ENCODE measurements at regions not wholly inside any gene's neighbourhood (a gene's known extent, or its start where the extent isn't known, plus 50 kb on each side); places are given as distances from the start of the nearest gene placed in this dataset.

- intact Hi-C loops (cut with DNase I): no loop called here
- no peaks in the 10 kb centered on the region for H3K27me3 ChIP-seq (replicated peaks; ENCODE audit: insufficient read depth)
- DNase-seq (ENCODE audit: low spot score): no peak
- H3K27ac ChIP-seq: no peak overlapping the region
- no peak overlapping the region for H3K4me3 ChIP-seq
- TF ChIP-seq CTCF (IDR thresholded peaks at IDR 0.05): no peak
- no peak for TF ChIP-seq POLR2A (IDR thresholded peaks at IDR 0.05)
- no peak for TF ChIP-seq POLR2AphosphoS5 (IDR thresholded peaks at IDR 0.05)
- H3K4me1 ChIP-seq (replicated peaks): no peaks in the 10 kb centered on the region
- no peaks in the 10 kb centered on the region for H3K36me3 ChIP-seq
- WGBS: 27% methylated on average over 2 of the region's 2 CpGs
- H3K9me3 ChIP-seq: no peaks in the 10 kb centered on the region
Observed at GRCh38 chr4:111269439-111269838, 646.6 kb upstream of the PITX2 start.

GRCh38 chr4:111274060-111274459 lies 651.2 kb upstream of the PITX2 start:
- Histone ChIP-seq H3K9me3 (no peaks in the 10 kb centered on the region), H3K4me1 (replicated peaks) (no peaks in the 10 kb centered on the region), H3K4me3 (no peak overlapping the region), H3K36me3 (no peaks in the 10 kb centered on the region), H3K27ac (no peak overlapping the region), H3K27me3 (replicated peaks; ENCODE audit: insufficient read depth) (no peaks in the 10 kb centered on the region)
- TF ChIP-seq POLR2A (IDR thresholded peaks at IDR 0.05) (no peak), POLR2AphosphoS5 (IDR thresholded peaks at IDR 0.05) (no peak), CTCF (IDR thresholded peaks at IDR 0.05) (no peak)
- WGBS: 81% methylated on average over 3 of the region's 3 CpGs
- intact Hi-C loops (cut with DNase I): no loop called here
- no peak for DNase-seq (ENCODE audit: low spot score)

GRCh38 chr4:111274486-111274885 lies 651.6 kb upstream of the PITX2 start:
- H3K9me3 ChIP-seq: no peaks in the 10 kb centered on the region
- H3K27ac ChIP-seq: no peak overlapping the region
- intact Hi-C loops (cut with DNase I): no loop called here
- WGBS: 86% methylated on average over 6 of the region's 6 CpGs
- no peaks in the 10 kb centered on the region for H3K36me3 ChIP-seq
- no peak for TF ChIP-seq CTCF (IDR thresholded peaks at IDR 0.05)
- TF ChIP-seq POLR2A (IDR thresholded peaks at IDR 0.05): no peak
- TF ChIP-seq POLR2AphosphoS5 (IDR thresholded peaks at IDR 0.05): no peak
- H3K4me1 ChIP-seq (replicated peaks): no peaks in the 10 kb centered on the region
- no peak for DNase-seq (ENCODE audit: low spot score)
- H3K27me3 ChIP-seq (replicated peaks; ENCODE audit: insufficient read depth): no peaks in the 10 kb centered on the region
- no peak overlapping the region for H3K4me3 ChIP-seq

- intact Hi-C loops (cut with DNase I): loop anchor here (5.0 kb wide), 1 partner anchor 654 kb away; no protein-coding TSS in a partner anchor
- Histone ChIP-seq H3K27ac (no peak overlapping the region), H3K36me3 (no peaks in the 10 kb centered on the region), H3K4me3 (no peak overlapping the region), H3K27me3 (replicated peaks; ENCODE audit: insufficient read depth) (no peaks in the 10 kb centered on the region), H3K4me1 (replicated peaks) (no peaks in the 10 kb centered on the region), H3K9me3 (no peaks in the 10 kb centered on the region)
- TF ChIP-seq POLR2A (IDR thresholded peaks at IDR 0.05): no peak
- TF ChIP-seq CTCF (IDR thresholded peaks at IDR 0.05): no peak
- TF ChIP-seq POLR2AphosphoS5 (IDR thresholded peaks at IDR 0.05): no peak
- no peak for DNase-seq (ENCODE audit: low spot score)
- WGBS: 91% methylated on average over 5 of the region's 5 CpGs
Observed at GRCh38 chr4:111281219-111281618, 658.3 kb upstream of the PITX2 start.

GRCh38 chr4:111282035-111282434 lies 659.2 kb upstream of the PITX2 start:
- WGBS: 84% methylated on average over 1 of the region's 1 CpG
- intact Hi-C loops (cut with DNase I): loop anchor here (5.0 kb wide), 1 partner anchor 655 kb away; no protein-coding TSS in a partner anchor
- DNase-seq (ENCODE audit: low spot score): no peak
- H3K36me3 ChIP-seq: no peaks in the 10 kb centered on the region
- no peak overlapping the region for H3K4me3 ChIP-seq
- H3K27ac ChIP-seq: no peak overlapping the region
- no peaks in the 10 kb centered on the region for H3K27me3 ChIP-seq (replicated peaks; ENCODE audit: insufficient read depth)
- H3K4me1 ChIP-seq (replicated peaks): no peaks in the 10 kb centered on the region
- no peaks in the 10 kb centered on the region for H3K9me3 ChIP-seq
- TF ChIP-seq POLR2AphosphoS5 (IDR thresholded peaks at IDR 0.05): no peak
- no peak for TF ChIP-seq POLR2A (IDR thresholded peaks at IDR 0.05)
- TF ChIP-seq CTCF (IDR thresholded peaks at IDR 0.05): no peak
